ENCODE measurements at regions not wholly inside any gene's neighbourhood (a gene's known extent, or its start where the extent isn't known, plus 50 kb on each side); places are given as distances from the start of the nearest gene placed in this dataset.

GRCh38 chrX:40281336-40282005 is 183.7 kb upstream of the BCOR start:
- ATAC-seq (peak; percentile 20), DNase-seq (no peak)
- Histone ChIP-seq H3K9me3 (no peaks in the 10 kb centered on the region), H3K36me3 (ENCODE audit: low read depth) (no peaks in the 10 kb centered on the region), H3K4me1 (ENCODE audit: low read depth) (no peaks in the 10 kb centered on the region), H3K4me3 (no peak overlapping the region)
- intact Hi-C loops (cut with DNase I, micrococcal nuclease) = no loop called here
- TF ChIP-seq CTCF (IDR thresholded peaks at IDR 0.05) = no peak

DNA sequence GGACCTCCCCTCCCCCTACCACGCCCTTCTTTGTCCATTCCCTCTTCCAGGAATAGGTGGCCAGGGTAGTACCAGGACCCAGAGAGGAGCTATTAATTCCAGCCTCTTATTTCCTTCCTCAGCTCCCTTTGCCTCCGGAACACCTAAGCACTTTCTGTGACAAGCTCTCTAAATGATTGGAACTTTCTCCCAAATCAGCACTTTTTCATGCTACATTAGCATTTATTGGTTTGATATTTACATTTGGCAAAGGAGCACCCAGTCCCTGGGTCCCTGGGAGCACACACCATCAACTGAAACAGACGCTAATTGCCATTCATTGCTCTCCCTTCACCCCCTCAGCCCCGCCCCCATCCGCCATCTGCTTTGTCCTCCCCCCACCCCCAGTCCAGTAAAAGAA is 182.0 kb upstream of the BCOR start:
- Histone ChIP-seq H3K36me3 (ENCODE audit: low read depth) (no peaks in the 10 kb centered on the region), H3K4me1 (ENCODE audit: low read depth) (no peaks in the 10 kb centered on the region), H3K9me3 (no peaks in the 10 kb centered on the region), H3K4me3 (no peak overlapping the region)
- ATAC-seq (no peak), DNase-seq (no peak)
- TF ChIP-seq CTCF (IDR thresholded peaks at IDR 0.05) = no peak
- intact Hi-C loops (cut with DNase I, micrococcal nuclease) = no loop called here

DNA sequence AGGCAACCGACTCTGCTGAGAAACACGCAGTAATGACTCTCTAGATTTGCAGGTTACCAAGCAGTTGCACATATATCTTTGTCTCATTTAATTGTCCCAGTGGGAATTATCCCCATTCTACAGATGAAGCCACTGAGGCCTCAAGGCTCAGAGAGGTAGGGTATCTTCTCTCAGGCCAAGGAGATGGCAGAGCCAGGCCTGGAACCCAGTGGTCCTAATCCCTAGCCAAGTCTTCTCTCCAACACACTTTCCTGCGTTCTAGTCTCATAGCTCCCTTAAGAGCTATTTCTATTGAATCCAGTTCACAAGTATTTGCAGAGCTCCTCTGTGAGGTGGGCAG is 181.3 kb upstream of the BCOR start:
- Histone ChIP-seq H3K4me1 (ENCODE audit: low read depth) (no peaks in the 10 kb centered on the region), H3K9me3 (no peaks in the 10 kb centered on the region), H3K36me3 (ENCODE audit: low read depth) (no peaks in the 10 kb centered on the region), H3K4me3 (no peak overlapping the region)
- TF ChIP-seq CTCF (IDR thresholded peaks at IDR 0.05) = no peak
- intact Hi-C loops (cut with DNase I, micrococcal nuclease) = no loop called here
- DNase-seq (no peak), ATAC-seq (no peak)

DNA sequence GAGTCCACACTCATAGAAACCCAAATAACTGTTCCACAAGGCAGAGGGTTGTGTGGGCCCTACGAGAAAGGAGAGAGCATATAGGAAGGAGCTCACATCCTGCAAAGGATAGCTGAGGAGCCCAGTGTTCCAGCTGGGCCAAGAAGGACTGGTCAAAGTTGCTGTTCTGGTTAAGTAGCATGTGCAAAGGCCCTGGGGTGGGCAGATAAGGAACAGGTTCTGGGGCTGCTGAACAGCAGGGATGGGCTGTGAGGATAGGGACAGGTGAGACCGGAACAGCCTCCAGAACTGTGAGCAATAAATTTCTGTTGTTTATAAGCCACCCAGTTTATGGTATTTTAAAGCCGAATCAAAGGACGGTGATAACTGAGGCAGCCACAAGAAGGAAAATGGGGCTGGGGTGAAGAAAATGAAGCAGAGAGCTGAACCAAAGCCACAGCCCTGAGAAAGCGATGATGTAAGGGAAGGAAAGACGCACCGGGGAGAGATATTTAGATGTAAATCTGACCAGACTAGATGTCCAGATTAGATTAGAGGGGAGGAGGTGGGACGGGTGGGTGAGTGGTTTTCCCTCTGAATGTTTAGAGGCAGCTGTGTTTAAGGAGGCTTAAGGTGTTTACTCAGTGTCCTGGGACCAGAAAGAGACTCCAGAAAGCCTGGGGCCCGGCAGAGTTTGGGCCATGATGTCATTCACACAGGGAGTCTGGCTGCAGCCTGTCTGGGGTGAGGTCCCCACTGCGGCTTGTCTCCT is 180.8 kb upstream of the BCOR start:
- Histone ChIP-seq H3K36me3 (ENCODE audit: low read depth) (no peaks in the 10 kb centered on the region), H3K9me3 (no peaks in the 10 kb centered on the region), H3K4me1 (ENCODE audit: low read depth) (no peaks in the 10 kb centered on the region), H3K4me3 (no peak overlapping the region)
- no peak for TF ChIP-seq CTCF (IDR thresholded peaks at IDR 0.05)
- peak; percentile 34 for ATAC-seq
- no peak for DNase-seq
- intact Hi-C loops (cut with DNase I, micrococcal nuclease) = no loop called here

DNA sequence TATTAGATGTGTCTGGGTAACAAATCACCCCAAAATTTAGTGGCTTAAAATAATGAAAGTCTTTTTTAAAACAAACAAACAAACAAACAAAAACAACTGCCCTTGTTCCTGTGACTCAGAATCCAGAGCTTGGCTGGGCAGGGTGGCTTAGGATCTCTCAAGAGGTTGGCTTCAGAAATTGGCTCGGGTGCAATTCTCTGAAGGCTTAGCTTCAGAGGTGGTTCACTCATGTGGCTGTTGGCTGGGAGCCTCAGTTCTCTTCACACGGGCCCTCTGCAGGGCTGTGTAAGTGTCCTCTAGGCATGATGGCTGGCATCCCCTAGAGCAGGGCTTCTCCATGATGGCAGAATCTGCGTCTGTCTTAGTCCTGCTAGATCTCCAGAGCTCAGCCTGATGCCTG is 179.9 kb upstream of the BCOR start:
- no peak for TF ChIP-seq CTCF (IDR thresholded peaks at IDR 0.05)
- H3K4me3 ChIP-seq = no peak overlapping the region
- intact Hi-C loops (cut with DNase I, micrococcal nuclease) = no loop called here
- H3K9me3 ChIP-seq = no peaks in the 10 kb centered on the region
- no peak for ATAC-seq
- no peak for DNase-seq
- H3K4me1 ChIP-seq (ENCODE audit: low read depth) = no peaks in the 10 kb centered on the region
- no peaks in the 10 kb centered on the region for H3K36me3 ChIP-seq (ENCODE audit: low read depth)
